Midbrain (tissue), 1 donor: ENCODE measurements at regions not wholly inside any gene's neighbourhood (a gene's known extent, or its start where the extent isn't known, plus 50 kb on each side); places are given as distances from the start of the nearest gene placed in this dataset.

Experiments used
- DNase-seq: peaks from one replicate; lab custom pipeline; 2025; lab: John Stamatoyannopoulos, UW

DNA sequence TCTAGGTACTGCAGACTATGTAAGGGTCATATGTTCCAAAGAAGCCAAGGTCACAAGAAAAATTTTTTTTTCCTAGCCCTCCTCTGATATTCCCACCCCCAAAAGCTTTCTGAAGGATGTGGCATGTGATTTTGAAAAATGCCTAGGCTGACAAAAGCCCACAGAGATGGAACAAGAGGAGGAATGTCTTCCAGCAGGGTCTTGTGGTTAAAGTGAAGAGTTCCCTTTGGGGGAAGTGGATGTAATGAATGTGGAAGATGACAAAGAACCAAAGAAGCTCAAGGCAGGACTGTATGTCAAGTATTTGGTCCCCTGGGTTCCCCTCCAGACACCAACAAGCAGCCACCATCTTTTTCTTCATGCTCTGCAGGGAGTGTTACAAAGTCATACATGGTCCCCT lies 268.8 kb downstream of the BCOR start:
- no peak for DNase-seq

DNA sequence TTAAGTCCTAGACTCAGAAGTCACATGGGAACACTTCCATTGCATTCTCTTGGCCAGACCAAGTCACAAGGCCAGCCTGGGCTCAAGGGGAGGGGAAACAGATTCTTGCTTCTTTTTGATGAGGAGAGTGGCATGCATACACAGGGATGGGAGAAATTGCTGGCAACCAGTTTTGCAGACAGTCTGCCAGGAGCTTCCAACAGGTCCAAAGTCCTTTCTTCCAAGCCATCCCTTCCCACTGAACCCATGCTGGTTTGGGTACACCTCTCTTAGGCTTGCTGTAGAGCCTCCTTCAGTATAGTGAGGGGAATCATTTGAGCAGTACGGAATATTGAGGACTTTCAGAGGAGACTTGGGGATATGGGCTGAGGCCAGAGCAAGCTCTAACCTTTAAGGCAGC lies 267.8 kb downstream of the BCOR start:
- DNase-seq: no peak

DNA sequence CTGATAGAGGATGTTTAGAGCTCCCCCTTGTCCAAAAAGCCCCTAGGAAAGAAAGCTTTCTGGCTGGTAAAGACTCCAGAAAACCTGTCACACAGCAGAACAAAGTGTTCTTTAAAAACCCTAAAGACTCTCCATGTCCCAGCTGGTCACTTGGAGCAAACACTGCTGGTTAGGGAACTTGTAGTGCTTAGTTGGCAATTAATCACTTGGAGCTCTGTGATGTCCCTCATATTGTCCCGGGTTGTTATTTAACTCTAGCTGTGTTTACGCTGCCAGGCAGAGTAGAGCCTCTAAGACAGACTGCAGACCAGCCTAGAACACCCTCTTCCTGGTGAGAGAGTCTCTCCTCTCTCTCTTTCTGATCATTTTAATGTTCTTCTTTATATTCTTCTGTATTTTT lies 267.3 kb downstream of the BCOR start:
- DNase-seq: no peak

DNA sequence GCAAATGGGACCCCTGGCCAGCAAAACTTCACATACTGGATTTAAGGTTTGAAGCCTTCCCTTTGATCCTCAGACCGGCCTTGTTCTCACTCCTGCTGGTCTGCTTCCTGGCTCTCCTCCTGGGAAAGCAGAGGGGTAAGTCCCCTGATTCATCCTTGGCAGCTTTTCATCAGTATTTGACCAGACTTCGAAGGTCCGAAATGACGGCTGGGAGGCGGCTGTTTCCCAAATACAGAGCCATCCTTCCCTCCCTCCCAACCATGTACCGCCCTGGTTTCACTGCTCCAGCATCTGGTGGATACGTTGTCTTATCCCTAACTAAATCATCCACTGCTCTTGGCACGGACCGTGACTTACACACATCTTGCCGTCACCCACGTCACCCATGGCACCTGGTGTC lies 265.5 kb downstream of the BCOR start:
- no peak for DNase-seq

DNA sequence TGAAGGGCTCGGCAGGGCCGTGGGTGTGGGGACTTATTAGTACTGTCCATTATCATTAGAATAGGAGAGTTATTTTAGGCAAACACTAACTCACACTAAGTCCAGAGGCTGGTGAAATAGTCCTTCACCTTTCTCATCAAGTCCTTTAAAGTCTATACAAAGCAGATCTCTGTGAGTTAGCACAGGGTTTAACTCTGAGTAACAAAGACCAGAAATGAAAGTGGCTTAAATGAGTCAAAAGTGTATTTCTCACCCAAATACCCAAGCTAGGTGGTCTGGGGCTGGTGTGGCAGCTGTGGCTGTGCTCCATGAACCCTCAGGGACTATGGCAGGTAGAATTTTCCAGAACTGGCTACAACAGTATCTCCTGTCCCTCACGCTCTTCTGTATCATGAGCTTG lies 263.2 kb downstream of the BCOR start:
- DNase-seq: no peak

DNA sequence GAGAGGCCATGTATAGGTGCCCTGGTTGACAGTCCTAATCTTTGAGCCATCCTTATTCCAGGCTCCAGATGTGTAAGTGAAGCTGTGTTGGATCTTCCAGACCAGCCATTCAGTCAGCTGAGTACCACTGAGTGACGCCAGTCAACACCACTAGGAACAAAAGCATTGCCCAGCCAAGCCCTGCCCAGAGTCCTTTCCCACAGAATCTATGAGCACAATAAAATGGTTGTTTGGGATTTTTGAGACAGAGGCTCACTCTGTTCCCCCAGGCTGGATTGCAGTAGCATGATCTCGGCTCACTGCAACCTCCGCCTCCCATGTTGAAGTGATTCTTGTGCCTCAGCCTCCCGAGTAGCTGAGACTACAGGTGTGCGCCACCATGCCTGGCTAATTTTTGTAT lies 262.5 kb downstream of the BCOR start:
- DNase-seq: no peak

DNA sequence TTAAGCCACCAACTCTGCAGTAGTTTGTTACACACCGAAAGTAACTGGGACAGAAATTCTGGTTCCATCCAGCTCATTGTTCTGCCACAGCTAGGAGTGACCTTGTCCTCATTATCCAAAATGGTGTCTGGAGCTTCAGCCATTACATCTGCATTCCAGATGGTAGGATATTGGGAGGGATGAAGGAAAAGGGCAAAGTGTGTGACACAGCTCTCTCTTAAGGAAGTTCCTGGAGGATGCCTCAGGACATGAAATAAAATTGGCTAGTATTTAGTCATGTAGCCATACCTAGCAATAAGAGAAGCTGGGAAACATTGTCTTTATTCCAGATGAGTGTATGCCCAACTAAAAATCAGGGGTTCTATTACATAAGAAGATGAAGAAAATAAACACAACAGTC lies 262.0 kb downstream of the BCOR start:
- no peak for DNase-seq

DNA sequence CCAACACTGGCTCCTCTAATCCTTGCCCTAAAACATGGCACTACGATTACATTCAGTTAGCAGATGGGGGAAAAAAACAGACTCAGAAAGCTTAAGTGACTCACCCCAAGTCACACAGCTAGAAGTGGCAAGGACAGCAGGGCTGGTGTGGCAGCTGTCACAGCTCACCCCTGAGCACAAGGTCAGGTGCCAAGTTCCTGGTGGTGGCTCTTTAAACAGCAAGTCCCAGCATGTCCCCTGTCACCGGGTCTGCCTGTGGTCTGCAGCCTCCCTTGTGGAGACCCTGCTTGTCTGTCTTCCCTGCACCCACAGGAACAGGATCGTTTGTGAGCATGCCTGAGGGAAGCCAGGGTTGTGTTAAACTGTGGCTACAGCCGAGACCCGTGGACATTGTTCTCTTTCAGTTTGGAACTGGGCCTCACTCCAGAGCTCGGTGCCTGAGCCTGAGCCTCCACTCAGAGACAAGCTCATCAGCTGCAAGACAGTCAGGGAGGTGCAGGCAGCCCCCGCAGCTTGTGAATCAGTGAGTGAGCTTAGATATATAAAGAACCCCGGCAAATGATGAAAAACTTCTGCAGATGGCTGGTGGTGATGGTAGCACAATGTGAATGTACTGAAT lies 260.8 kb downstream of the BCOR start:
- DNase-seq: no peak

DNA sequence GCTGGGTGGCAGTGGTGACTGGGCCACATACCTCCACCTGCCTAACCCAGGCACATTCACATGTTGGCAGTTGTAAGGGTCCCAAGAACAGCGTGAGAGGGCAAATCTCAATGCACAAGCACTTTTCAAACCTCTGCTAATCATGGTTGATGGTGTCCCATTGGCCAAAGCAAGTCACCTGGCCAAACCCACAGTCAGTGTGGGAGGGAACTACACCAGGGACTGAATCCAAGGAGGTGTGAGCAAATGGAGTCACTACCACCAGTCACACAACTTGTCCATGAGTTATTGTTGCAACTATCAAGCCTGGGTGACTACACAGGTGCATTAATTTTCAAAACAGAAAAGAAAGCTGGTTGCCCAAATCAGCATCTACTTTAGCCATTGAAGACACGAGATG lies 260.1 kb downstream of the BCOR start:
- no peak for DNase-seq

DNA sequence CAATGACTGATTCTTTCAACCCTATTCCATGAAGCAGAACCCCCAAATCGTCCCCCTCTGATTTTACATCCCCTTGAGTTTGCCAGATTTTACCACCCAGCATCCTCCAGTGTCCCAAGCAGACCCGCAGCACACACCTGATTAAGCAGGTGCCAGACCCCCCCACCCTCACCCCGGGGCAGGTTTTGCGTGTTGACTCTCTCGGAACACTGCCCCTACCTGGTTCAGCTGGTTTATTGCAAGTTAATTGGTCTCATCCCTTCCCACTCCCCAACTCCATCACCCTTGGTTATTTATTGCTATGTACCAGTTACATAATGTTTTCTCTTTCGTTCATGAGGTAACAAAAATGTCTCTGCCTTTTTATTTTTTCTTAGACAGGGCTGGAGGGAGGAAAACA lies 258.4 kb downstream of the BCOR start:
- no peak for DNase-seq

DNA sequence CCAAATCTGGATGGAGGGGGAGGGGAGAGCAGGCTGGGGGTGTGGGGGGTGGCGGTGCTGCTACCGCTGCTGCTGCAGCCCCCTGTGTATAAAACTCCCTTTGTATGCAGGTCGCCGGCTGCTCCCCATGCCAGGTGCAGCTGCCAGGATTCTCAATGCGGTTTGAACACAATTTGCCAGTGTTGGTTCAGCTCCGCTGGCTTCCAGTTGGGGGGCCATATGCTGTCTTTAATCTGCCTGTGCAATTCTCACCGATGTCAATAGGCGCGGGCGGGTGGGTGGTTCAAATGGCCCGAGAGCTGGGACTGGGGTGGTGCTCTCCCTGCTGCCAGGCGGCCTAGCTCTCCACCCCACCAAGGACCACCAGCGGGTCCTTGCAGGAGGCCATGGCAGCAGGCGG lies 257.6 kb downstream of the BCOR start:
- no peak for DNase-seq

DNA sequence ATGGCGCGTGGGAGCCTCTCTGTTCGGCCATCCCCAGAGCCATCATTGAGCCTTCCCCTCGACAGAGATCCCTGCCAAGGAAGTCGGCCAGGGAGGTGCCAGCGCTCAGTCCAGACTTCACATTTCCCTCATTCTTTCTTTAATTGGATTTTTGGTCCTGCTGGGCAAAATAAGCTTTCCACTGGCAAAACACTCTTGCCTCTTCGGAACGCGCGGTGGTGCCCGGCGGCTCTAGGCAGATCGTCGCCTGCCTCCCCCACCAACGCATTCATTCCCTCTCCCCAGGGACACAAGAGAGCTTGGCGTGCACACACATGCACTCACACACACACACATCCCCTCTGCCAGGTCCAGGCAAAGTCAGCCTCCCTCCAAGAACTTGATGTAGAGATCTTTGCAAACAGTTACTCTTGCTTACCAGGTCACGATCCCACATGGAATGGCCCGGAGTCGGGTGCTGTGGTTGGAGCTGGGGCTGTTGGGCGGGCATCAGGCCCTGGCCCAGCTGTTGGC lies 257.1 kb downstream of the BCOR start:
- DNase-seq: no peak

DNA sequence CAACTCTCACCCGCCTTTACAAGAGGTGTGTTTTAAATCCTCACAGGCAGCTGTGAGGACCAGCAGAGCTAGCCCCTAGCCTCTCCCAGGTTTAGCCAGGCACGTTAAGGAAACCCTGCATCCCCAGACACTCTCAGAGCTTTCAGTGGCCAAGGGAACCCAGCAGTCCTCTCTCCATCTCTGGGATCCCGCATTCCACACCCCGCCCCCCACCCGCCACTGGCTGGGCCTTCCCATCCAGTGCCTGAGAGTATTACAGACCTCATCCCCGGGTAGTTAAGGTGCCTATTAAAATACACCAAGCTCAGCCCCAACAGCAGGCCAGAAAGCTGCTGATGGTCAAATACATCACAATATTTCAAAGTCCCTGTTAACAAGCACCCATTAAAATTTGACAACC lies 256.2 kb downstream of the BCOR start:
- no peak for DNase-seq

DNA sequence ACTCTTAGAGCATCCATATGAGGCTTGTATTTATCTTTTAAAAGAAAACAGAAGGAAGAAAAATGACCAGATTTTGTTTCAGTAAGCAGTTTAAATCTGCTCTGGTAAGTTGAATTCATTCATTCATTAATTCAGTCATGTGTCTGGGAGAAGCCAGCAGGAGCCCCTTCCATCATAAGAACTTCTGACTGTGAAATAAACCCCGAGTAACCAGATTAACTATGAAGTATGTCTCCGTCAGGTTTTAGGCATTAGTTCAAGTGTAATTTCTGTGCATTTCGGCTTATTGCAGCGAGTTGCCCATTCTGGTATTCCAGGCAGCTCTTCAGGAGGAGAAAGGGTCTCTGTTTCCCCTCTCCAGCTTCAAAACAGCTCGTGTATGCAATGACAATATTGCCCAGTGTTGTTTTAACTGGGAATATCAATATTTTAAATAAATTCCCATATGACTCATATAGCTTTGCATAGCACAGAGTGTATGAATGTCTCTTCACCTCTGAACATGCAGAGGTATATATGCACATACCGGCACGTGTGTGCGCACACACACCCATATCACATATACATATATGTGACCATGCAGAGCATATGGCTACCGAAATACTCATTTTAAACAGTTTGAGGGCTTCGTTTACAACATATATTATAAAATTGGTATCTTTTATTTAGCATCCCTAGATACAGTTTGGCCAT lies 255.3 kb downstream of the BCOR start:
- no peak for DNase-seq

DNA sequence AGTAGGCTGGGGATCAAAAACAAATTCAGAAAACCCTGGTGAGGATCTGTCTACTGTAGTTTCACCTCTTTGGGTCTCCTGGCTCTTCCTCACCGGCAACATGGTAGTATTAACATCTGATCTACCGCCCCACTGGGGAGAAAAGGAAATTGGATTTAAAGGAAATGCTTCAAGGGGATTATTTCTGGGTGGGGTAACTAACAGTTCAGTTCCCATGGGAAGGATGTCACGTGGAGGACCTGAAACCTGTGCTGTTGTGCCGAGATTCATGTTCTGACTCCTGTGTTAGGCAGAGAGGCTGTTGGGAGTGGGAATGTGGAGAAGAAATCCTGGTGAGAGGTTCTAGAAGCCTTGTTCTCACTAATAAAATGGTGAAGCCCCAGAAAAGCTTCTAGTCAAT lies 254.4 kb downstream of the BCOR start:
- no peak for DNase-seq

DNA sequence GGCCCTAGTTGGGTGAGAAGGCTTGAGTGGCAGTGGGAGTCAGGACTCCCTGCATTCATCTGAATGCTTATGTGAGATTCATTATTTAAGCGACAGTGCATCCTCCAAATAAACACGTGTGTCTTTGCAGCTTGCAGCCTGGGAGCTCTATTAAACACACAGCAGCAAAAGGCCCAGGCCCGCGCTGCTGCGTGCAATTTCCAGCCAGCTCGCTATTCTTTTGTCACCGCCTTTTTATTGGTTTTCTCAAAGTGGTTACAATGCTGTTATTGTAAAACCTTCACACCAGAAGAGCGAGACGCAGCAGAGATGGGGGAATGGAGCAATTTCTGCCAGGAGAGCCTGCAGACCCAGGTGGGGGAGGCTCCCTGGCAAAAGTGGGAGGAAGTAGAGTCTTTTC lies 252.5 kb downstream of the BCOR start:
- no peak for DNase-seq

DNA sequence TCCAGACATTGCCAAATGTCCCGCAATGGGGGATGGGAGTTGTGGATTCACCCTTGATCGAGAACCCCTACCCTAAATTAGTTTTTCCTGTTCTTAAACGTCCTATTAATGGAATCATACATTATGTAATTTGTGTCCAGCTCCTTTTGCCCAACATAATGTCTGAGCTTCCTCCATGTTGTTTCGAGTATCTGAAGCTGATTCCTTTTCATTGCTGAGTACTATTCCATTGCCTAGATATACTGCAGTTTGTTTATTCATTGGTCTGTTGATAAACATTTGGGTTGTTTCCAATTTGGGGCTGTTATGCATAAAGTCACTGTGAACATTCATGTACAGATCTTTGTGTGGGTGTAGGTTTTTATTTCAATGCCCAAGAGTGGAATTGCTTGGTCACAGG lies 251.3 kb downstream of the BCOR start:
- no peak for DNase-seq

DNA sequence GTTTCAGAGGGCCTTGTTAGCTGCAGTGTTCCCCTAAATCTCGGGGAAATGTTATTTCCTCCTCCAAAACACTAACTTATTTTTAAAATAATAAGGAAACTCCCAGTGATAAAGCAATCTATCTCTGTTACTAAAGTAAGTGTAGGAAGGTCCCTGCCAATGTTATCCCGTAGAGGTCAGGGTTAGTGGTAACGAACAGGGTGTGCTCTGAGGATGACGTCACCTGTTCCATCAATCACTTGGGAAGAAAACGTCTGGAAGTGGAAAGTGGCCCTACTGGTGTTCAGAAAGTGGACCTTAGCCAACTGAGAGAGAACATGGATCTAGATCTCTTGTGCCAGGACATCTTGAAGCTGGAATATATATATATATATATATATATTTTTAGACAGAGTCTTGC lies 249.5 kb downstream of the BCOR start:
- no peak for DNase-seq

DNA sequence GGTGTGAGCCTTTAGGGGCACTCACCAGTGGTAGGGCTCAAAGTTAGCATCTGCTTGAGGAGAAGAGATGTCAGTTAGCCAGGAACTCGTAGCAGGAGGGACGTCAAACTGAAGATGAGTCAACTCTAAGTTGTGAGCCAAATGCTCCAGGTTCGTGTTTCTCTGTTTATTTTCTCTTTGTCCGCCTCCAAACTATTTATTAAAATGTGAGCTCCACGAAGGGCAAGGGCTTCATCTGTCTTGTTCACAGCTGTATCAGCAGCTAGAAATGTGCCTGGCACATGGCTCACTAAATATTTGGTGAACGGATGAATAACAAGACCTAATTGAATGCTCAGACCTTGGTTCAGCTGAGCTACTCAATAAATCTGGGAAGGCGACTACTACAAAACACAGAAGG lies 248.9 kb downstream of the BCOR start:
- no peak for DNase-seq

DNA sequence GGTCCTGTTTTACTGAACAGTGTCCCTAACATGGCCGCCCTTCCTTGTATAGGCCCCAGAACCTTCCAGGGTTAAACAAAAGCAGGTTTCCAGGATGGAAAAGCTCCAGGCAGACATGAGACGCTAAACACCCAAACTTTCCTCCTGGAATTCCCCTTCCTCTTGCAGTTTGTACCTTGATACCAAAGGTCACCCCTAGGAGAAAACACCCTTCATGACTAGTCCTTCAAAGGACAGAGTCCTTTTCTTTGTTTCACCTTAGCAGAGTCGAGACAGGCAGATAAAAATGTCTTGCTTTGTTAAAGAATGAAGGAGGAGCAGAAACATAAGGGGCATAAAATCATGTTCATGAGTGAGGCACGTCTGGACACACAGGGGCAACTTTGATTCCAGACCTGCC lies 247.5 kb downstream of the BCOR start:
- DNase-seq: no peak

DNA sequence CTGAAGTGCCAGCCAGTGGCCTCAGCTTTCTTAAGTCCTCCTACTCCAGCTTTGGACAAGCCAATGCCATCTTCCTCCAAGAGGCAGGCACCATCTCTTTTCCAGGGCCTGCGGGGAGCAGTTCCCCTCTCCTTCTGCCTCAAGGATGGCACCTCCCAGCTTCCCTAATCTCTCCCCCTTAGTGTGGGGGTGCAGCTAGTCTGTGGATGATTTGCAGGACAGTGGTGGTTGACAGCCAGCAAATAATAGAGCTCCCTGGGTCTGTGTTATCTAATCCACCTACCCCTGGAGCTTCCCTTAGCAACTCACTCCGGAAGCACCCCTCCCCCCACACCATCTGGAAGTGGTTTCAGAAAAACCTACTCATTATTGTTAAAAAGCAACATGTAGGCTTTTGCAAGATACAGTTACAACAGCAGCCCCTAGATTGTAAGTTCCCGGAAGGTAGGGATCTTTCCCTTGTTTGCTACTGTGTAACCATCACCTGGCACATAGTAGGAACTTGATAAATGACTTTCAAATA lies 247.1 kb downstream of the BCOR start:
- no peak for DNase-seq

DNA sequence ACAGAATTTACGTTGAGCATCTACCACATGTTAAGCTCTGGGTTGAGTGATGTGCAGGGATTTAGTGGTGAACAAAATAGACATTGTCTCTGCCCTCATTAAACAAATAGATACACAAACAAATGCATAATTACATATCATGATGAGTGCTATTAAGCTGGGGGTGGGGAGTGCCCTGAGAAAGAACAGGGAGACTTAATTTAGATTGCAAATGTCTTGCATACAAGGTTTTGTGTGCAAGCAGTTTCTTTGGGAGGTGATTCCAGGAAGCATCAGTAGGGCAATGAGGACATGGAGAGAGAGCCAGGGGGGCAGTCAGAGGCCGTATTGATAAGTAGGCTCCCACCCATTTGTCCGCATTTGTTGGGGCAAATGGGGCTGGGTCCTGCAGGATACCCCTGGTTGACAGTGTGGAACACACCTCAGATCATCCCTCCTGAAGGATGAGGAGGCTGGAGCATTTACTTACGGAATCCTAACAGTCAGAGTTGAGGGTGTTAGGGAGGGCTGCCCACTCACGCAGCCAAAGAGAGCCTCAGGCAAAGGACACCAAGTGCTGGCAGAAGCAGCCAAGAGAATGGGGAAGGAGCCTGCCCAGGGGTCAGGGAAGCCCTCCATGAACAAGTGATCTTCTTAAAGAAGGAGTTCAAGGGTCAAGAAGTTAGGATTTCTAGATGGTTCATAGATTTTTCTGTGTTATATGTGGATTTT lies 245.9 kb downstream of the BCOR start:
- DNase-seq: no peak

DNA sequence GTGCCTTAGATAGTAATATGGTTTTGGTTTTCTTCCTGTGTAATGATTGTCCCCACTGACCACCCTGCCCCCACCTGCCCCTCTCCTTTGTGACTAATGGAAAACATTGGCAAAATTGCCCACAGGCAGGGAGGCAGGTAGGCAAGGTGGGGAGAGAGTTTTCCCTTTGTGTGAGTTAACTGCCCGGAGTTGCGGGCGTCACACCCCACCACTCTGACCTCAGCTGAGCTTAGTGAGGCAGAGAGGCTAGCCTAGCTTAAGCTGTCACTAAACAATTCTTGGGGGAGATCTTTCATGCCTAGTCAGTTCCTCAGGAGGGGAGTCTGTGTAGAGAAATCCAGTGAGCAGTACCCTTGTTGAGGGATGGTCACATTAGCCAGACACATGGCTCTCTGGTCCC lies 245.3 kb downstream of the BCOR start:
- DNase-seq: no peak
